ENCODE measurements at regions not wholly inside any gene's neighbourhood (a gene's known extent, or its start where the extent isn't known, plus 50 kb on each side); places are given as distances from the start of the nearest gene placed in this dataset.

DNA sequence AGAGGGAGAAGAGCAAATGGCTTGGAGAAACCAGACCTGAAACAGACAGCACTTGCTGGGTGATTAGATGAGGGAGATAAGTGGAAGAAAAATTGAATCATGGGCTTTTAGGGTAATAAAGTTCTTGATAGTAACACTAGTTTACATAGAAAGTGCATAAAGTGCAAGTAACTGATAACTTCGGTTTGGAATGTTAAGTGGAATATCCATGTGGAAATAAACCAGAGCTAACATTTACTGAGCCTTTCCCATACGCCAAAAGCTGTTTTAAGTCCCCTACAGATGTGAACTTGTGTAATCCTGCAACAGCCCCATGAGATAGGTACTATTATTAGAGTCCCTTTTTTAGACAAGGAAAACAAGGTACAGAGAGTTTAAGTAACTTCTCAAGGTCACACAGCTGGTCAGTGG lies 77.1 kb upstream of the NUDT4 start:
- ChIA-PET POLR2A (no interaction called here), CTCF (interaction anchor here (0.9 kb wide), 1 partner anchor 489 kb away, joined by 4 read pairs; no protein-coding TSS in a partner anchor)

DNA sequence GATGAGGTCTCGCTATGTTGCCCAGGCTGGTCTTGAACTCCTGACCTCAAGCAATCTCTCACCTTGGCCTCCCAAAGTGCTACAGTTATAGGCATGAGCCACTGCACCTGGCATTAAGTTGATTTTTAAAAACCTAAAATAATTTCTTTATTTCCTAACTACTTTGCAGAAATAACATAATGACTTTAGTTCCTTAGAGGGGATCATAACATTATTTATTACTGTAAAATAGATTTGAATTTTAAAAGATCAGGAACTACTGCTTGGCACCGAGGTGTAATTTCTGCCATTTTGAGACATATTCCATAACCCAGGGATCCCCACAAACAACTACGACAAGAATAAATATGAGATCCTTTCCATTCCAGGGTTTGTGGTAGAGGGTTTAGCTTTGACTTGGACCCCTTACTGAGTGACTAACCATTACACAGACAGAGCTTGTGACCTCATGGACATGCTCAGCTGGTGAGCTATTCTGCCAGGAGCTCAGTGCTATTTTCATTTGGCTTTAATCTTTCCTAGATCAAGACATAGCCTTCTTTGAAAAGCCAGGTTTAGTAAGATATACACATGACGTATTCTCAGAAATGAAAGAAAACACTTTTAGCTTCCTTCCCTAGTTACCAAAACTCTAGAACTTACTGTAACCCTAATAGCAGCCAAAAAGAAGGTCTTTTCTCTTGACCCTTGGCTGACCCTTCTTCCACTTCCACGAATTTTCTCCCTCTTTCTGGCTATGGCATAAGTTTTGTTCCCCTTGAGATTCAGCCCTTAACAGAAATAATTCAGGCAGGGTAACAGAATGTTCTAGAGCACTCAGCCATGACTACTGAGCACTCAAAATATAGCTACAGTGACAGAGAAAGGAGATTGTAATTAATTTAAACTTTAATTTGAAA lies 75.1 kb upstream of the NUDT4 start:
- CTCF ChIA-PET, result no interaction called here
- POLR2A ChIA-PET, result no interaction called here

DNA sequence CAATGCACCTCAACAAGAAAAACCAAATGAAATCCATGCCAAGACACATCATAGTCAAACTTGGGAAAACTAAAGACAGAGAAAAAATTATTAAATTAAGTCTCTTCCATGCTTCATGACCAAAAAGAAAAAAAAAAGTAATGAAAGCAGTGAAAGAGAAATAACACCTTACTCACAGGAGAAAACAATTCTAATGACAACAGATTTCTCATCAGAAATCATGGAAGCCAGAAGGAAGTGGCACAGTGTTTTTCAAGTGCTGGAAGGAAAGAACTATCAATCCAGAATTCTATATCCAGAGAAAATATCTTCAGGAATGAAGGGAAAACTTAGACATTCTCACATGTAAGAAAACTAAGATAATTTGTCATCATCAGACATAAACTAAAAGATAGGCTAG lies 71.1 kb upstream of the NUDT4 start:
- ChIA-PET CTCF (no interaction called here), POLR2A (no interaction called here)

DNA sequence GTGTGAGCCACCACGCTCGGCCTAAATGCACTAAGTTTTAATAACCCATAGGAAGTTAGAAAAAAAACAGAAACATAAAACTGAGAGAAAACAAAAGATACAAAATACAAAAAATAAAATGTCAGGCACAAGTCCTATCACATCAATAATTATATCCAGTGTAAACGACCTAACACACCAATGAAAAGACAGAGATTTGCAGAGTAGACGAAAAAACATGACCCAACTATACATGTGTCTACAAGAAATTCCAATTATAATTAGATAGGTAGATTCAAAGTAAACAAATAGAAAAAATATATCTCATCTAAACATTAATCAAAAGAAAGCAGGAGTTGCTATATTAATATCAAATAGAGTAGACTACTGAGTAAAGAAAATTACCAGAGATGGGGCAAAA lies 69.4 kb upstream of the NUDT4 start:
- ChIA-PET POLR2A (no interaction called here), CTCF (no interaction called here)

DNA sequence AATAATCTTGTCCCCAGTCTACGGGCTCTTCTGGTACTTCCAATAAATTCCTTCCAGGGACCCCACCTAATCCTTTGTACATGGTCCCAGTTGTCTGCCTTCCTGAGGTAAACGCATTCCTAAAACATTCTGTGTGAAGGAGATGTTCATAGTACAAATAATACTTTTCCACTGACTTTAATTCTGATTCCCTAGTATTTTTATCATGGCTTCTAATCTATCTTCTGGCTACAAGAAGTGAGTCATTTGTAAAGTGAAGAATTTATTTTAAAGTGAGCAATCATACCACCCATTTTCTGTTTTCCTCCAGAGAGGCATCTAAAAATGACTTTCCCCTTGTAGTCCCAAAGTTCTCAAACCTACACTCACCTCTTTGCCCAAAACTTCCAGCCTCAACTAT lies 65.9 kb upstream of the NUDT4 start:
- CTCF ChIA-PET, result no interaction called here

DNA sequence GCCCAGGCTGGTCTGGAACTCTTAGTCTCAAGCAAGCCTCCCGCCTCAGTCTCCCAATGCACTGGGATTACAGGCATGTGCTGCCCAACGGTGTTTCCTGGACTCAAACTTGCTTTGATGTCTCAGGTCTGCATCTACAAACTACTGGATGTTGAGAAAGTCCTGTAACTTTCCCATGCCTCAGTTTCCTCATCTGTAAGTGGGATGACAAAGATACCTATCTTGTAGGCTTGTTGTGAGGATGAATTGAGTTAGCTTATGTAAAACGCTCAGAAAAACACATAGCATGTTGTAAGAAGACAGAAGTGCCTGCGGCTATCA lies 63.6 kb upstream of the NUDT4 start:
- ChIA-PET CTCF (no interaction called here), POLR2A (no interaction called here)

More for the DNA sequence above, 65.9 kb upstream of the NUDT4 start:
- POLR2A ChIA-PET, result no interaction called here

DNA sequence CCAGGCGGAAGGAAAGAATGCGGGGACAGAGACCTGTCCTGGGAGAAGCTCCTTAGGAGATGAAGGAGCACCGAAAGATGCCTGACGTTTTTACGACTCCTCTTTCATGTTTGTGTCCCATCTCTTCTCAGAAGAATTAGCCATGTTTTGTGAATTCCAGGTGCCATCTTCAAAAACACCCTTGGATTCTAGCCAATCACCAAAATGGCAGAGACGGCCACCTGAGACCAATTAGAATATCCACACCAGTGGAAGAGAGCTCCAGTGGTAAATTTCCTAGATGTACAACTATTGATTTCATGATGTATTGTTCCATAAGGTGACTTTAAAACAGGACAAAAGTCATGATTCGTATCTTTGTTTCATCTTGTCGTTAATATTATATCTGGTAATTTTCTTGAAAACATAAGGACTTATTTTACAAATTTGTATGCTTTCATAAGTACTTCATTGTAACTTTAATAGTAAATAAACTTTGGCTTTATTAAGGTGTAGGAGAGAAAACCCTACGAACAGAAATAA lies 62.3 kb upstream of the NUDT4 start:
- POLR2A ChIA-PET, result no interaction called here
- CTCF ChIA-PET, result no interaction called here

DNA sequence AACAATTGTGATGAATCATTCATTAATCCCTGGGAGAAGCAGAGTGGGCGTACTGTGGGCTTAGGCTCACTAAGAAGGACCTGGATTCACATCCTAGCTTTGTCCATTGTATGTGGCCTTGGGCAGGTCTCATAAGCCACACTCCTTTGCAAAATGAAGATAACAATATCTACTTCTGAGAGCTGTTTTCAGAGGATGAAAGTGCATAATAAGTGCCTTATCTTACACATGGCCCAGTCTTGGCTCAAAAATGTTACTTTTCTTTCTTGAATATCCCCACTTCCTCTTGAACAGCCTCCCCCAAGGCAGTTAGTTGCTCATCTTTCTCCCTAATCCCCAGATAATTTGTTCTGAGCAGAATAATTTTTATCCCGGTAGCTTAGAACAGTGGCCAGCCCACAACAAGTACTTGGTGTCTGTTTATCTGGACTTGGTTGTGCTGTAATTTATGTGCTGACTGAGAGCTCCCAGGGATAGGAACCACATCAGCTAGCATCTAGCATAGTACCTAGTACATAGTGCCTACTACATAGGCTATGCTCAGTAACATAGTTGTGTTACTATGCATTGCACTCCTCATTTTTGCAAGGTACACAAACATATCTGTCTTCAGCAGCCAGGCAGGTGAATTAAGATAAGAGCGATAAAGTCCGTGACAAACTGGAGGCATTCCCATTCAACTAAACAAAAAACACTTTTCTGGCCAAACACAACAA lies 61.7 kb upstream of the NUDT4 start:
- POLR2A ChIA-PET, result interaction anchor here (0.6 kb wide), 1 partner anchor 48 kb away, joined by 3 read pairs; no protein-coding TSS in a partner anchor

DNA sequence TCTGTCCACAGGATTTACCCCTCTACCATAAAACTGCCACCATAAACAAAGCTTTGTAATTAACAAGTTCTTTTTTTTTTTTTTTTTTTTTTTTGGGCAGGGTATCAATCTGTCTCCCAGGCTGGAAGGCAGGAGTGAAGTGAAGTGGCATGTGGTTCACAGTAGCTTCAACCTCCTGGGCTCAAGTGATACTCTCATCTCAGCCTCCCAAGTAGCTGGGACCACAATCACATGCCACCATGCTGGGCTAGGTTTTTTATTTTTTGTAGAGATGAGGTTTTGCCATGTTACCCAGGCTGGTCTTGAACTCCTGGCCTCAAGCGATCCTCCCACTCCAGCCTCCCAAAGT lies 61.1 kb upstream of the NUDT4 start:
- POLR2A ChIA-PET, result interaction anchor here (0.6 kb wide), 1 partner anchor 48 kb away, joined by 3 read pairs; no protein-coding TSS in a partner anchor
- CTCF ChIA-PET, result no interaction called here

More for the DNA sequence above, 61.7 kb upstream of the NUDT4 start:
- CTCF ChIA-PET, result no interaction called here

DNA sequence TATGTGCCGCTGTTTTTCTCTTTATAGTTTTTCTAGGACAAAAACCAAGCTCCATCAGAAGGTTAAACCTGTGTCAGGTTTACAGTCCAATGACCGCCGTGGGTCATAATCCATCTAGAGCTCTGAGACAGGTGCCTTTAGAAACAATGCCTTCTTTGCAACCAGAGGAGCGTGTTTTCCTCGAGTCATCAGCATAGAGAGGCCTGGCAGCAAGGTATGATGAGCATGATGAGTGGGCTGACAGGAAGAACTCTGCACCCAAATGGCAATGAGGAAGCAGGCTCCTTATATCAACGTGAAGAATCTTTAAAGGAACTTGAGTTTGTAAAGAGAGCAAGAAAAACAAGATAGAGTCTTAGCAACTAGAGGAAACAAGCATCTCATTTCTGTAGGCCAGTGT lies 60.5 kb upstream of the NUDT4 start:
- ChIA-PET CTCF (interaction anchor here (0.6 kb wide), 1 partner anchor 1738 kb away, joined by 3 read pairs; no protein-coding TSS in a partner anchor), POLR2A (no interaction called here)

DNA sequence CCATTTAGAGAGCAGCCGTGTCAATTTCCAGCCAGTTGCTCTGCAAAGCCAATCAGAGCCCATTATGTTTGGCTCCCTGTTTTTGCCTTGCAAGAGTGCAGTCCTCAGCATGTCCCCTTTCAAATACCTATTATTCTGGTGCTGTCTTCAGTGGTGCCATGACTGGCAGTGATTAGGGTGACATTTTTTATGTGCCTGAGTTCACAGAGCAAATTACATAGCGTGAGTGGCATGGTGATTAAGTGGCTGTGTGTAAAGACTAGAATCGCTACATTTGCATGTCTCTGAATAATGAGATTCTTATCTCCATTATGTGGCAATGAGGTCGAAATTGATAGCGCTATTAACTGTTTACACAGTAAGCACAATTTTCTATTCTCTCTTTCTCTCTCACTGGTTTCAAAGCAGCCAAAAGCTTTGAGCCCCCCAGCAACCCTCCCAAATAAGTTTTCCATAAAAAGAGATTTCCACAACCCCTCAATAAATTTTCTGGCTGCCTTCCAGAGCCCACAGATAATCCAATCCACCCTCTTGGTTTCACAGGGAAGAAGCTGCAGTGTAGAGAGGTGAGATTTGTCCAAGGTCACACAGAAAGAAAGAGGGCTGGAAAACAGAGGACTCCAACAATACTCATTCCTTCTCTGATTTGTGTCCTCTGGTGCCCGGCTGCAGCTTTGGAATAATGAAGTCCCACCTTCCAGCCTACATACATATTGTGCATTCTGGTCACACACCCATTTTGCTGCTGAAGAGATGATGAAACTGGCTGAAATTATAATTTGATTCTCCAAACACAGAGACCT lies 58.8 kb upstream of the NUDT4 start:
- ChIA-PET CTCF (no interaction called here), POLR2A (no interaction called here)

DNA sequence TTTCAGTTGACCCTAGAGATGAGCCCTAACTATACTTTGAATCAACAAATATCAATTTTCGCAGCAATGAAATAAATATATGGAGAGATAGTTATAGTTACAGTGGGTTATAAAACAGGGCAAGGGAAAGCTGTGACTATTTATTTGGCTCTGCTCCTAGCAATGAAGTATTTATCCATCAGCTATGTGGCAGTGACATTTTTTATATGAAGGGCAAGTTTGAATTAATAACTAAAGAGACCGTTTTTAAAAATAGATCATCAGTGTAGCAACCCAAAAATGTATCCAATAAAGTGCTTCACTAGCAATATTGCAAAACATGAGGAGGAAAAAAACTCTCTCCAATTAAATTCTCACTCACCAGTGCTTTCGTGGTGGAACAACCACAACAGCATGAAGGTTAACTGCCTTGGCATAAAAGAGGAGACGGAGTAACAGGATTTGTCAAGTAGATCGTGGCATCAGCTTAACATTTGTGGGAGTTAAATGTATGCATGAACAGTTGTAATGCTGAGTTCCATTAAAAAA lies 58.1 kb upstream of the NUDT4 start:
- ChIA-PET POLR2A (no interaction called here), CTCF (no interaction called here)

DNA sequence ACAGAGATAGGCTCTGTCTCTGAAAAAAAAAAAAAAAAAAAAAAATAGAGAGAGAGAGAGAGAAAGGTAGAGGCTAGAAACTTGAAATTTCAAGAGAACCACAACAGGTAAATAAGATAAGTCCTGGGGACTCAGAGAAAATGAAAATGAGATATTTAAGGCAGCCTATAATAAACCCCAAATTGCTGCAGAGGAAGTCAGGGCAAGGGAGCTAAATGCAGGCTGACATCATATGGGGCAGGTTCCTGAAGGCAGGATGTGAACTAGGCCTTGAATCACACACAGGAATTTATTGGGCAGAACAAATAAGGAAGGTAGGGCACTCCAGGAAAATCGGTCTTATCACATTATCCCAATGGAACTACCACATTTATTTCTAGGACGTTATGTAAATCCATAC lies 54.9 kb upstream of the NUDT4 start:
- ChIA-PET CTCF (interaction anchor here (0.7 kb wide), 1 partner anchor 583 kb away, joined by 4 read pairs; no protein-coding TSS in a partner anchor), POLR2A (interaction anchor here (0.7 kb wide), 1 partner anchor 204 kb away, joined by 4 read pairs; no protein-coding TSS in a partner anchor)

DNA sequence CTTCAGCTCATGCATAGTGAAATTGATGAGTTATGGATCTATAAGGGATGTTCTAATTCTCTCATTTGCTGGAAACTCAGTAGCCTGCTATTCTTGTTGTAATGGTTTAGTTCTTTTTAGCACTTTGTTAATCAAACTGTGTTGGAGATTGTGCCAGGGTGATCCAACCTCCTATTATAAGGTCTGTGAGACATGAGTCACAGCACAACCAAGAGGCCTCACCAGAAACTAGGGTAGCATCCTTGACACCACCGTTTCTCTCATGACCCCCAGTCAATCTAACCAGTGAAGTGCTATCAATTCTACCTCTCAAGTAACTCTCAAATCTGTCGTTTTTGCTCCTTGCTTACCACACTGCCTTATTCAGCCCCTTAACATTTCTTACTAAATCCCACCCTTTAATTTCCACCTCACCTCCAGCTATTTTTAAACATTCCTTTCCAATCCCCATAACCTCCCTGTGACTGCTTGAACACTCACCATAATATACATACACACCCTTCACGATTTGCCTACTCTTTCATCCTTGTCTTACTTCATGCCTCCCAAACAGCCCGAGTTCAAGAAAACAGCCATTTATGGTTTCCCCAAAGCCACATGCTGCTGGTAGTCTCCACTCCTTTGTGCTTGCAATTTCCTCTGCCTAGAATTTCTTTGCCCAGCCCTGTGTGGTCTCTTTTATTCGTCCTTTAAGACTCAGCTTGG lies 53.9 kb upstream of the NUDT4 start:
- POLR2A ChIA-PET, result interaction anchor here (0.7 kb wide), 1 partner anchor 205 kb away, joined by 4 read pairs; no protein-coding TSS in a partner anchor
- CTCF ChIA-PET, result no interaction called here

DNA sequence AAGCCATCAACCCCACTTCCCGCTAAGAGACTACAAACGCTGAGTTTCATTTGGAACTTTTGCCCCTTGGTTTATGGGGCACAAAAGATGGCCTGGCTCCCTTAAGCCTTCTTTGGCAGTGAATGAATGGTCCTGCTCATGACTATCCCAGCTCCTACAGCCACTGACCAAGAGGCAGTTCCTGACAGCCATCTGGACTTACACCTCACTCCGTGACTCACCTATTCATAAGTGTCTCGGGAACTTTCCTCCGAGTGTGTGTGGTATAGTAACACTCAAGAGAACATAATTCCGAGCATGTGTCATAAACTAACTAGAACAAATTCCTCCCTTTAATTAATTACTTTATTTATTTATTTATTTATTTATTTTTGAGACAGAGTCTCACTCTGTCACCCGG lies 51.9 kb upstream of the NUDT4 start:
- CTCF ChIA-PET, result no interaction called here
- POLR2A ChIA-PET, result no interaction called here
